Fibroblast of lung (primary cell): ENCODE measurements at regions not wholly inside any gene's neighbourhood (a gene's known extent, or its start where the extent isn't known, plus 50 kb on each side); places are given as distances from the start of the nearest gene placed in this dataset.

Source experiments
- DNase-seq, 2 donors: peaks; one replicate each; pipeline versions ENCODE4 v3.0.0 to v3.0.0-alpha.2; 2010; ENCODE audit warnings: low read depth in 2 of 2
- H2AFZ ChIP-seq: 2 replicates; pipeline ENCODE4 v1.5.1; 2012; ENCODE audit warnings: low read length, control low read depth, inconsistent platforms
- H3K27ac ChIP-seq: 2 replicates; pipeline ENCODE4 v1.5.1; 2011; ENCODE audit warnings: low read length, control low read depth; ENCODE audit not compliant: insufficient read depth
- H3K27me3 ChIP-seq: 2 replicates; pipeline ENCODE4 v1.5.1; 2011; ENCODE audit warnings: mild to moderate bottlenecking, low read length; ENCODE audit not compliant: control insufficient read depth, insufficient read depth
- H3K36me3 ChIP-seq: 2 replicates; pipeline ENCODE4 v1.5.1; 2011; ENCODE audit warnings: low read length; ENCODE audit not compliant: control insufficient read depth, insufficient read depth
- H3K4me1 ChIP-seq: 2 replicates; pipeline ENCODE4 v1.5.1; 2011; ENCODE audit warnings: low read length; ENCODE audit not compliant: control insufficient read depth, insufficient read depth; ENCODE audit errors: extremely low read depth
- H3K4me2 ChIP-seq: 2 replicates; pipeline ENCODE4 v1.5.1; 2011; ENCODE audit warnings: low read length, control low read depth; ENCODE audit not compliant: insufficient read depth; ENCODE audit errors: extremely low read depth
- H3K4me3 ChIP-seq, 4 experiments: fragments of 200-600 bp in 1 of 4; sonication (generic) in 1 of 4; replicated peaks in 1 of 4; 2 replicates each; pipeline ENCODE4 v1.5.1; 2011 to 2016; ENCODE audit warnings: low read length in 4 of 4, low read depth in 3 of 4, mild to moderate bottlenecking in 3 of 4, control low read depth in 2 of 4, inconsistent platforms in 1 of 4, mixed read lengths in 1 of 4; ENCODE audit not compliant: insufficient read depth in 1 of 4; ENCODE audit errors: control extremely low read depth in 1 of 4
- H3K79me2 ChIP-seq: 2 replicates; pipeline ENCODE4 v1.5.1; 2012; ENCODE audit warnings: mild to moderate bottlenecking, low read length, inconsistent platforms; ENCODE audit not compliant: control insufficient read depth, insufficient read depth
- H3K9ac ChIP-seq: 2 replicates; pipeline ENCODE4 v1.5.1; 2011; ENCODE audit warnings: mild to moderate bottlenecking, low read length, control low read depth; ENCODE audit not compliant: insufficient read depth
- H3K9me3 ChIP-seq: 2 replicates; pipeline ENCODE4 v1.5.1; 2012; ENCODE audit warnings: low read depth, low read length; ENCODE audit not compliant: control insufficient read depth, insufficient read depth
- H4K20me1 ChIP-seq: 2 replicates; pipeline ENCODE4 v1.5.1; 2011; ENCODE audit warnings: low read length; ENCODE audit not compliant: control insufficient read depth, insufficient read depth; ENCODE audit errors: extremely low read depth
- EZH2 ChIP-seq: IDR thresholded peaks from 2 replicates; pipeline ENCODE4 v1.5.1; 2012; ENCODE audit warnings: low read length, control low read depth, mild to moderate bottlenecking; ENCODE audit errors: missing control alignments
- TF ChIP-seq, protein P1 (sequence below), 2 donors: IDR thresholded peaks in 1 of 2; conservative IDR thresholded peaks in 1 of 2; 1 replicate in 1 of 2; 2 replicates in 1 of 2; pipeline ENCODE4 v1.5.1; 2011 to 2012; ENCODE audit warnings: low read length in 2 of 2, control low read depth in 1 of 2, inconsistent platforms in 1 of 2, low read depth in 1 of 2, mild to moderate bottlenecking in 1 of 2

DNA sequence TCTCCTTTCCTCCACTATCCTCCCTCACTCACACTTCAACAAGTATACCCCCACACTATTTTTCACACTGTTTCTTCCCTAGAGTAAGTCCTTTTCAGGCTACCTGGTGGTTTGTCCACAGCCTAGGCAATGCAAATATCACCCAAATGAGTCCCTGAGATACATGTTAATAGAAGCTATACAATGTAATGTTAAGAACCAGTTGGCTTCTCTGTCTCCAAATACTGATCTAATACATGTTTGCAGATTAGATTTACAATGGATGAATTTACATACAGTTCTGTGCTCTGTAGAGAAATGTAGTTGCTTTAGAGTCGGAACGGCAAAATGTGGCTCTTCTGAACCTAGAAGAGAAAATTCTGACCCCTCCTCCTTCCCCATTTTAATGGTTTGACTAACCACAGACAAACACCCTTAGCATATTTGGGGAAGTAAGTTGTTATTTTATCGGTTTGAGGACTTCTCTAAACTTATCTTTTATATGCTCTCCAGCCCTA, 63.6 kb upstream of the MBNL1 start:
- Histone ChIP-seq H3K4me1 (no peaks in the 10 kb centered on the region), H3K79me2 (no peaks in the 10 kb centered on the region), H3K4me3 (no peak overlapping the region), H3K27ac (no peak overlapping the region), H4K20me1 (no peaks in the 10 kb centered on the region), H3K9ac (no peak overlapping the region), H2AFZ (no peak overlapping the region), H3K36me3 (no peaks in the 10 kb centered on the region), H3K9me3 (no peaks in the 10 kb centered on the region), H3K4me2 (no peak overlapping the region), H3K27me3 (no peaks in the 10 kb centered on the region)
- DNase-seq: no peak
- TF ChIP-seq, protein P1, sequence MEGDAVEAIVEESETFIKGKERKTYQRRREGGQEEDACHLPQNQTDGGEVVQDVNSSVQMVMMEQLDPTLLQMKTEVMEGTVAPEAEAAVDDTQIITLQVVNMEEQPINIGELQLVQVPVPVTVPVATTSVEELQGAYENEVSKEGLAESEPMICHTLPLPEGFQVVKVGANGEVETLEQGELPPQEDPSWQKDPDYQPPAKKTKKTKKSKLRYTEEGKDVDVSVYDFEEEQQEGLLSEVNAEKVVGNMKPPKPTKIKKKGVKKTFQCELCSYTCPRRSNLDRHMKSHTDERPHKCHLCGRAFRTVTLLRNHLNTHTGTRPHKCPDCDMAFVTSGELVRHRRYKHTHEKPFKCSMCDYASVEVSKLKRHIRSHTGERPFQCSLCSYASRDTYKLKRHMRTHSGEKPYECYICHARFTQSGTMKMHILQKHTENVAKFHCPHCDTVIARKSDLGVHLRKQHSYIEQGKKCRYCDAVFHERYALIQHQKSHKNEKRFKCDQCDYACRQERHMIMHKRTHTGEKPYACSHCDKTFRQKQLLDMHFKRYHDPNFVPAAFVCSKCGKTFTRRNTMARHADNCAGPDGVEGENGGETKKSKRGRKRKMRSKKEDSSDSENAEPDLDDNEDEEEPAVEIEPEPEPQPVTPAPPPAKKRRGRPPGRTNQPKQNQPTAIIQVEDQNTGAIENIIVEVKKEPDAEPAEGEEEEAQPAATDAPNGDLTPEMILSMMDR (conservative IDR thresholded peaks at IDR 0.05 in 1 of 2, IDR thresholded peaks at IDR 0.05 in 1 of 2; ENCODE audit: low read depth in 1 of 2, low read length in 2 of 2): no peak
- TF ChIP-seq EZH2: no peak

DNA sequence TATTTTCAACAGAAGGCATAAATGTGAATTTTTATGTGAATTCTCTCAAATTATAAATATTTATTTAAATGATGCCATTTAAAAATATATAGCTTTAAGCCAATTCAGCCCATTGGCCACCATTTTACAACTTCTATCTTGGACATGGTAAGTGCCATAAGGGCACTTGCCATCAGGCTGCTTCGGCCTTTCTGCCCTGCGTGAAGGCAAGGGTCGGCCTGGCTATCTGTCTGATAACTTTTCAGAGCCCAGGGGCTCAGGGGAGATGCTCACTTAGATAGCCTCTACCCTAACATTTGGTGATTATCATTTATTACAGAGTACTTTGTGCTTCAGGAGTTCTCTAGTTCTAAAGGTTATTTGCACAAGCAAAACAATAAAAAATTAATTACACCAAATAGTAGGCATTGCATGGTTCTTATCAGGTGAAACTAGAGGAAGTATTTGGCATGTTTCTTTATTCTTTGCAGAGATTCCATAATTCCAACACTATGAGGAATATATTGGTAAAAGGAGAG, 62.4 kb upstream of the MBNL1 start:
- no peak overlapping the region for H2AFZ ChIP-seq
- H3K9me3 ChIP-seq: no peaks in the 10 kb centered on the region
- H3K36me3 ChIP-seq: no peaks in the 10 kb centered on the region
- no peak overlapping the region for H3K9ac ChIP-seq
- H3K4me2 ChIP-seq: no peak overlapping the region
- no peak overlapping the region for H3K27ac ChIP-seq
- H3K79me2 ChIP-seq: no peaks in the 10 kb centered on the region
- no peak for DNase-seq
- no peak for TF ChIP-seq EZH2
- TF ChIP-seq, protein P1 (conservative IDR thresholded peaks at IDR 0.05 in 1 of 2, IDR thresholded peaks at IDR 0.05 in 1 of 2; ENCODE audit: low read depth in 1 of 2, low read length in 2 of 2): no peak
- no peaks in the 10 kb centered on the region for H3K4me1 ChIP-seq
- no peaks in the 10 kb centered on the region for H4K20me1 ChIP-seq
- H3K4me3 ChIP-seq: no peak overlapping the region
- H3K27me3 ChIP-seq: no peaks in the 10 kb centered on the region

DNA sequence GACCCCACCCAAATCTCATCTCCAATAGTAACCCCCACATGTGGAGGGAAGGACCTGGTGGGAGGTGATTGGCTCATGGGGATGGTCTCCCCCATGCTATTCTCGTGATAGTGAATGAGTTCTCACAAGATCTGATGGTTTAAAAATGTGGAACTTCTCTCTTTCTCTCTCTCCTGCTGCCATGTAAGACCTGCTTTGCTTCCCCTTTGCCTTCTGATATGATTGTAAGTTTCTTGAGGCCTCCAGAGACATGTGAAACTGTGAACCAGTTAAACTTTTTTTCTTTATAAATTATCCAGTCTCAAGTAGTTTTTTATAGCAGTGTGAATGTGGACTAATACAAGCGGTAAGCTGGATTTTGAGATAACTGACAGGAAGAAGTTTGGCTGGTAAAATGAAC, 60.3 kb upstream of the MBNL1 start:
- no peak for DNase-seq
- H3K27ac ChIP-seq: no peak overlapping the region
- no peaks in the 10 kb centered on the region for H3K79me2 ChIP-seq
- H3K9me3 ChIP-seq: no peaks in the 10 kb centered on the region
- H3K36me3 ChIP-seq: no peaks in the 10 kb centered on the region
- H3K4me3 ChIP-seq: no peak overlapping the region
- TF ChIP-seq, protein P1 (conservative IDR thresholded peaks at IDR 0.05 in 1 of 2, IDR thresholded peaks at IDR 0.05 in 1 of 2; ENCODE audit: low read depth in 1 of 2, low read length in 2 of 2): no peak
- no peak for TF ChIP-seq EZH2
- no peak overlapping the region for H3K4me2 ChIP-seq
- H2AFZ ChIP-seq: no peak overlapping the region
- no peaks in the 10 kb centered on the region for H3K27me3 ChIP-seq
- no peak overlapping the region for H3K9ac ChIP-seq
- H3K4me1 ChIP-seq: no peaks in the 10 kb centered on the region
- no peaks in the 10 kb centered on the region for H4K20me1 ChIP-seq
